NAMALWA (cell line): ENCODE measurements at regions not wholly inside any gene's neighbourhood (a gene's known extent, or its start where the extent isn't known, plus 50 kb on each side); places are given as distances from the start of the nearest gene placed in this dataset.
A peak's percentile ranks its signal among the peaks of the same experiment; 100 is the strongest.
"Not testable (repeated sequence)": the region's sequence is repeated elsewhere in the genome, so short reads cannot be mapped to it uniquely, and the experiment has no call there.

Source experiments
- DNase-seq: peaks from one replicate; pipeline ENCODE4 v3.0.0-alpha.2; 2015; ENCODE audit warnings: low spot score

DNA sequence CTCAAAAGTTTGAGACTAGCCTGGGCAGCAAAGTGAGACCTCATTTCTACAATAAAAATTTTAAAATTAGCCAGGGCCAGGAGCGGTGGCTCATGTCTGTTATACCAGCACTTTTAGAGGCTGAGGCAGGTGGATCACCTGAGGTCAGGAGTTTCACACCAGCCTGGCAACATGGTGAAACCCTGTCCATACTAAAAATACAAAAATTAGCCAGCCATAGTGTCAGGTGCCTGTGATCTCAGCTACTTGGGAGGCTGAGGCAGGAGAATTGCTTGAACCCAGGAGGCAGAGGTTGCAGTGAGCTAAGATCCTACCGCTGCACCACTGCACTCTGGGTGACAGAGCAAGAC is 85.1 kb upstream of the MAP4 start:
- DNase-seq = not testable (repeated sequence)

- DNase-seq = no peak
Observed at GRCh38 chr3:48092270-48092669, 76.1 kb upstream of the MAP4 start.

- DNase-seq = no peak
Observed at GRCh38 chr3:48090166-48090939, 74.1 kb upstream of the MAP4 start.

- DNase-seq = peak; percentile 88
Observed at GRCh38 chr3:48088749-48089466, 72.7 kb upstream of the MAP4 start.

GRCh38 chr3:48088056-48088748 is 72.0 kb upstream of the MAP4 start:
- no peak for DNase-seq

- peak; percentile 3 for DNase-seq
Observed at GRCh38 chr3:48086705-48087104, 70.5 kb upstream of the MAP4 start.

DNA sequence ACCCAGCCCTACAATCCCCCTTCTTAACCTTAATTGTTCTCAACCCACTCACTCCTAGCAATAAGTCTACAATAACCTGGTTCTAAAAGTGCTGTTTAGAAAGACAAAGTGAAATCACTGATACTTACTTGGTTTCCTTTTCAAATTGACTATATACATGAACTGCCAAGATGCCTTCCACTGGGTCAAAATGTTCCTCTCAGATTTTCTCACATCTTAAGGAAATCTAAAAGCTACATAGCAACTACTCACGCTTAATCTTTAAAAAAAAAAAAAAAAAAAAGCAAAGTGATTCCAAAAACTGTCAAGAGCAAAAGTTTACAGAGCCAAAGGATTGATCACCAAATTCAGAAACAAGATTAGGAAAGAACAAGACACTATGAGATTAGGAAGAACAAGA is 68.7 kb upstream of the MAP4 start:
- no peak for DNase-seq

- no peak for DNase-seq
Observed at GRCh38 chr3:48084170-48084569, 68.0 kb upstream of the MAP4 start.

GRCh38 chr3:48082580-48083184 is 66.5 kb upstream of the MAP4 start:
- DNase-seq = no peak

GRCh38 chr3:48077815-48078214 is 61.6 kb upstream of the MAP4 start:
- no peak for DNase-seq

GRCh38 chr3:48070030-48070429 is 53.8 kb upstream of the MAP4 start:
- DNase-seq = no peak

- DNase-seq = no peak
Observed at GRCh38 chr3:48069339-48069738, 53.1 kb upstream of the MAP4 start.

DNA sequence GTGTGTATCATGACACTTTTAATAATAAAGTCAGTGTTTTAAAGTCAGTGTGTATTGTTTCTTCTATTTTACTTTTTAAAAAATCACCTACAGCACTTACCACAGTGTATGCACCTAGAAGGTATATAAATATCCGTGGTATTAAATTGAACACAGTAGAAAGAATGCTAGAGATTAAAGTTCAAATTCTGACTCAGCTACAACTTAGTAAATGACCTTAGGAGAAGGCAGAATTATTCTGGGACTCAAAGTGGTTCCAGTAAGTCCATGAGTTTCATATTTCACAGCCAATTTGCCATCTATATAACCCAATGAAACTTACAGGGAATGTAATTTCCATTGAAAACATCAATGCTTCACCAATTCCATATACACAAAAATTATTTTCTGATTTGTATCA is 52.7 kb upstream of the MAP4 start:
- no peak for DNase-seq

DNA sequence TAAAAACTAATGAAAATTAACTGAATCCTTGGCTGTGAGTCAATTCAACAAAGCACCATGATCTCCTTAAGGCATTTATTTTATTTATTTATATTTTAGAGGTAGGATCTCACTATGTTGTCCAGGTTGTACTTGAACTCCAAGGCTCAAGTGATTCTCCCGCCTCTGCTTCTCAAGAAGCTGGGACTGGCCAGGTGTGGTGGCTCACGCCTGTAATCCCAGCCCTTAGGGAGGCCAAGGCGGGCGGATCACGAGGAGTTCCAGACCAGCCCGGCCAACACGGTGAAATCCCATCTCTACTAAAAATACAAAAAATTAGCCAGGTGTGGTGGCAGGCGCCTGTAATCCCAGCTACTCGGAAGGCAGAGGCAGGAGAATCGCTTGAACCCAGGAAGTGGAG is 52.1 kb upstream of the MAP4 start:
- not testable (repeated sequence) for DNase-seq

DNA sequence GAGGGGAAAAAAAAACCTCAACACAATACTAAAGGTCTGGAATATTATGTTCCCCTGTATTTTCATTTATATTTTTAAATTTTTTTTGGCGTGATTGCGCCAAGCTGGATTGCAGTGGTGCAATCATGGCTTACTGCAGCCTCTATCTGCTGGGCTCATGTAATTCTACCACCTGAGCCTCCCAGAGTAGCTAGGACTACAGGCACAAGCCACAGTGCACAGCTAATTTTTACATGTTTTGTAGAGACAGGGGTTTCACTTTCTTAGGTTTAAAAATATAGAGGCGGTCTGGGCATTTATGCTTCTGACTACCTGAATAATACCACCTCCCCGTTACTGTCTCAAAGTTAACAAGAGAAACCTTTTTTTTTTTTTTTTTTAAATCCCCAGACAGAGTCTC is 51.1 kb upstream of the MAP4 start:
- DNase-seq = no peak
